ENCODE measurements at regions not wholly inside any gene's neighbourhood (a gene's known extent, or its start where the extent isn't known, plus 50 kb on each side); places are given as distances from the start of the nearest gene placed in this dataset.

DNA sequence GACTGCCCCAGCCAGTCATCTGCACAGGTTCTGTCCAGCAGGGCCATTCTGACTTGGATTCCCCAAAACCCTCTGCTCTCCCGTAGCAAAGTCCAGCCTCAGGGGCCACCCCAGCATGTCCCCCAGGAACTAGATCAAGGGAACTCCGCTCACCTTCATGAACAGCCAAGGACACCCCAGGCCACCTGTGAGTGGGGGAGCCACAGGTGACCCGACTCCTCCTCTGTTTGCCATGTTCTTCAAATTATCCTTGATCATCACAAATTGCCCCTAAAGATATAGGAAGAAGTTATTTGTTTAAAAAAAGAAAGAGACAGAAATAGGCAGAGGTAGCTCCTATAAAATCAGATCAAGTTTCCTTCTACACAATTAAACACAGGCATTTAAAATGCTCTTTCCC, 475.0 kb downstream of the MATN1 start:
- POLR2A ChIA-PET: no interaction called here
- DNase-seq (ENCODE audit: extremely low spot score): no peak
- TF ChIP-seq CTCF (IDR thresholded peaks at IDR 0.05; ENCODE audit: control extremely low read depth, extremely low read depth, low read depth, missing control alignments): no peak
- CTCF ChIA-PET: no interaction called here

DNA sequence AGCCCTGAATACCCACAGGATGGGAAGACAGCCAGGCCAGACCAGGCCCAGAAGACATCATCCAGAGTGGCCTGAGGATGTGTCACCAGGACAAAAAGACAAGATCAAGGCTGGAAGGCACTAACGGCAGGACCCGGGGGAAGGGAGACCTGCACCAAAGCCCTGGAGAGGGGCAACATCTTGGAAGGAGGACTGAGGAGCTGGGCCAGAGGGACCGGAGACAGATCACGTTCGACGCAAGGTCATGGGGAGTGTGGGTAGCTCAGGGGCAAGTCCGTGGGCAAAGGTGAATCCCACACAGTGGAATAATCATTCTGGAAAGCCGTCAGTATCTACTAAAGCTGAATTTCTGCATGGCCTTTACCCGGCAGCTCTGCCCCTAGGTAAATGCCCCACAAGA, 478.6 kb downstream of the MATN1 start:
- CTCF ChIA-PET: interaction anchor here (1.2 kb wide), 1 partner anchor 12 kb away, joined by 3 read pairs; no protein-coding TSS in a partner anchor
- no peak for TF ChIP-seq CTCF (IDR thresholded peaks at IDR 0.05; ENCODE audit: control extremely low read depth, extremely low read depth, low read depth, missing control alignments)
- no peak for DNase-seq (ENCODE audit: extremely low spot score)
- POLR2A ChIA-PET: no interaction called here

- POLR2A ChIA-PET: no interaction called here
- DNase-seq (ENCODE audit: extremely low spot score): no peak
- no peak for TF ChIP-seq CTCF (IDR thresholded peaks at IDR 0.05; ENCODE audit: control extremely low read depth, extremely low read depth, low read depth, missing control alignments)
- CTCF ChIA-PET: interaction anchor here (1.3 kb wide), 1 partner anchor 10 kb away, joined by 7 read pairs; no protein-coding TSS in a partner anchor
These were observed 480.5 kb downstream of the MATN1 start for GRCh38 chr1:30242722-30243457.

DNA sequence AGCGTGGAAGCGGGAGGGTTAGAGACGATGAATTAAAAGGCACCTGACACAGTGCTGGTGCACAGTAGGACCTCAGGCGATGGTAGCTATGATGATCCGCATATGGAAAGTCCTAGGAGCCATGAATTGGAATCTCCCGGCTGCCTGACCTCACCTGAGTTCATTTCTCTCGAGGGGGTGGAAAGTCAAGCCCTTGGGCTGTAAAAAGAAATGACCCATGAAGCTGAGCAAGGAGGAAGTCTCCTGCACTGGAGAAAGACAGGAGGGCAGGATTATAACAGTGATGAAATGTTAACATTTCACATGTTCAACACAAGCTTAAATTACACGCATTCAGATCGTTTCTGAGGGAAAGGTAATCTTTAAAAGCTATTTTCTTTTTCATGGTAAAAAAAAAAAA, 481.2 kb downstream of the MATN1 start:
- no peak for TF ChIP-seq CTCF (IDR thresholded peaks at IDR 0.05; ENCODE audit: control extremely low read depth, extremely low read depth, low read depth, missing control alignments)
- CTCF ChIA-PET: interaction anchor here (1.3 kb wide), 1 partner anchor 9 kb away, joined by 7 read pairs; no protein-coding TSS in a partner anchor
- DNase-seq (ENCODE audit: extremely low spot score): no peak
- POLR2A ChIA-PET: no interaction called here

DNA sequence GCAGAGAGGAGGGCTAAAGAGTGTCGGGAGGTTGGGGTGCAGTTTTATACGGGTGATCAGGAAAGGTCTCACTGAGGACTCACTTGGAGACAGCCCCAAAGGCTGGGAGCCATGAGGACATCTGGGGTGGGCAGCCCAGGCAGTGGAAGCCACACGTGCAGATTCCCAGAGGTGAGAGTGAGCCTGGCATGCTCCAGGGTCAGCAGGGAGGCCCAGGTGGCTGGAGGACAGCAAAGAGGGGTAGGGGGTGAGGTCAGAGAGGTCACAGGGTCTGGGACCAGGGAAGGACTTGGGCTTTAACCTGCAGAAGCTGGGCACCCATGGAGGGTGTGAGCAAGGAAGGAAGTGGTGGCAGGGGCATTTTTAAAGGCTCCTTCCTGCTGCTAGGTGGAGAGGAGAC, 481.7 kb downstream of the MATN1 start:
- ChIA-PET POLR2A (no interaction called here), CTCF (interaction anchor here (1.3 kb wide), 1 partner anchor 9 kb away, joined by 7 read pairs; no protein-coding TSS in a partner anchor)
- DNase-seq (ENCODE audit: extremely low spot score): no peak
- no peak for TF ChIP-seq CTCF (IDR thresholded peaks at IDR 0.05; ENCODE audit: control extremely low read depth, extremely low read depth, low read depth, missing control alignments)

DNA sequence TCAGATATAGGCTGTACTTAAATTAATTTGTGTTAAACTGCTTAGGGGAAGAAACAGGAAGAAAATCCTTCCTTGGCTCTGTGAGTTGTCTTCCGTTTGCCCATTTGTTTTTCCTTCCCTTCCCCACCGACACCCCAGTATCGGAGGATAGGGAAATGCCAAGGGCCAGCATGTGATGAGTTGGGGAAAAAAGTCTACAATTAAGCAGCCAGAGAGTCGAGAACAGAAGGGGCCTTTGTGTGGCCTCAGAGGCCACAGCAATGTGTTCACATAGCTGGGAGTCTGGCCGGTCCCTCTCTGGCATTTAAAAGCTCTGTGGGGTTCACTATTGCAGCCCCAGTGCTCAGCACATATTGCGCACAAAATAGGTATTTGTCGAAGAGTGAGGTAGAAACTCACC, 489.3 kb downstream of the MATN1 start:
- no peak for TF ChIP-seq CTCF (IDR thresholded peaks at IDR 0.05; ENCODE audit: control extremely low read depth, extremely low read depth, low read depth, missing control alignments)
- ChIA-PET POLR2A (no interaction called here), CTCF (interaction anchor here (0.8 to 2.0 kb wide), 2 partner anchors 8 to 48 kb away, joined by 3 to 7 read pairs; no protein-coding TSS in a partner anchor)
- no peak for DNase-seq (ENCODE audit: extremely low spot score)

Data from GM10248 (cell line).